ENCODE measurements at regions not wholly inside any gene's neighbourhood (a gene's known extent, or its start where the extent isn't known, plus 50 kb on each side); places are given as distances from the start of the nearest gene placed in this dataset.
"Not testable (repeated sequence)": the region's sequence is repeated elsewhere in the genome, so short reads cannot be mapped to it uniquely, and the experiment has no call there.

- DNase-seq: no peak
Observed at GRCh38 chr6:21771626-21772320, 178.2 kb downstream of the SOX4 start.

- no peak for DNase-seq
Observed at GRCh38 chr6:21772477-21772876, 178.9 kb downstream of the SOX4 start.

- no peak for DNase-seq
Observed at GRCh38 chr6:21772884-21773575, 179.5 kb downstream of the SOX4 start.

- DNase-seq: no peak
Observed at GRCh38 chr6:21773576-21773968, 180.0 kb downstream of the SOX4 start.

- DNase-seq: no peak
Observed at GRCh38 chr6:21777846-21778245, 184.3 kb downstream of the SOX4 start.

- no peak for DNase-seq
Observed at GRCh38 chr6:21780141-21780540, 186.6 kb downstream of the SOX4 start.

GRCh38 chr6:21780679-21781078, 187.1 kb downstream of the SOX4 start:
- no peak for DNase-seq

GRCh38 chr6:21781128-21781527, 187.6 kb downstream of the SOX4 start:
- DNase-seq: no peak

- DNase-seq: no peak
Observed at GRCh38 chr6:21785164-21785563, 191.6 kb downstream of the SOX4 start.

- DNase-seq: no peak
Observed at GRCh38 chr6:21791056-21791455, 197.5 kb downstream of the SOX4 start.

- DNase-seq: no peak
Observed at GRCh38 chr6:21791581-21791980, 198.0 kb downstream of the SOX4 start.

- no peak for DNase-seq
Observed at GRCh38 chr6:21792177-21792576, 198.6 kb downstream of the SOX4 start.

- not testable (repeated sequence) for DNase-seq
Observed at GRCh38 chr6:21796979-21797378, 203.4 kb downstream of the SOX4 start.

GRCh38 chr6:21798468-21798867, 204.9 kb downstream of the SOX4 start:
- no peak for DNase-seq

GRCh38 chr6:21800330-21800729, 206.8 kb downstream of the SOX4 start:
- no peak for DNase-seq

- DNase-seq: no peak
Observed at GRCh38 chr6:21800948-21801438, 207.4 kb downstream of the SOX4 start.

GRCh38 chr6:21801446-21802174, 208.1 kb downstream of the SOX4 start:
- no peak for DNase-seq

- no peak for DNase-seq
Observed at GRCh38 chr6:21802175-21802822, 208.7 kb downstream of the SOX4 start.

- DNase-seq: no peak
Observed at GRCh38 chr6:21804941-21805610, 211.5 kb downstream of the SOX4 start.

- no peak for DNase-seq
Observed at GRCh38 chr6:21807299-21808044, 213.9 kb downstream of the SOX4 start.

GRCh38 chr6:21808045-21808470, 214.5 kb downstream of the SOX4 start:
- no peak for DNase-seq
